Tibial artery (tissue), 4 donors: ENCODE measurements at regions not wholly inside any gene's neighbourhood (a gene's known extent, or its start where the extent isn't known, plus 50 kb on each side); places are given as distances from the start of the nearest gene placed in this dataset.

Experiments used
- DNase-seq, 2 donors: peaks; one replicate each; pipeline ENCODE4 v3.0.0-alpha.2; 2019
- H3K27ac ChIP-seq, 2 donors: fragments of 200-600 bp; sonication (generic) in 1 of 2; 1 replicate in 1 of 2; 2 replicates in 1 of 2; pipeline ENCODE4 v1.5.1; 2018 to 2019; ENCODE audit warnings: mild to moderate bottlenecking in 1 of 2
- H3K27me3 ChIP-seq, 2 donors: fragments of 200-600 bp; sonication (generic) in 1 of 2; one replicate each; pipeline versions ENCODE4 v1.5.1 to v1.6.0; 2016 to 2019
- H3K36me3 ChIP-seq, 3 donors: fragments of 200-600 bp; sonication (generic) in 2 of 3; one replicate each; pipeline ENCODE4 v1.5.1; 2016 to 2019; ENCODE audit warnings: mild to moderate bottlenecking in 2 of 3
- H3K4me1 ChIP-seq, 4 donors: fragments of 200-600 bp; sonication (generic) in 2 of 4; 1 replicate in 3 of 4; 2 replicates in 1 of 4; pipeline ENCODE4 v1.5.1; 2016 to 2019
- H3K4me3 ChIP-seq, 2 donors: fragments of 200-600 bp; sonication (generic) in 1 of 2; 1 replicate in 1 of 2; 2 replicates in 1 of 2; pipeline ENCODE4 v1.5.1; 2018 to 2019; ENCODE audit warnings: mild to moderate bottlenecking in 2 of 2
- H3K9me3 ChIP-seq, 3 donors: fragments of 200-600 bp; sonication (generic) in 1 of 3; one replicate each; pipeline ENCODE4 v1.5.1; 2016 to 2019
- intact Hi-C: fragments of 100-400 bp; cut with DNase I; formaldehyde crosslinking; loops from one replicate; pipeline ENCODE4 v1.15.0; 2023; ENCODE audit warnings: low total_unique reads
- TF ChIP-seq, protein P1 (sequence below), 2 experiments: fragments of 200-600 bp in 1 of 2; fragments of 450-650 bp in 1 of 2; IDR thresholded peaks; one replicate each; pipeline ENCODE4 v1.5.1; 2017 to 2019; ENCODE audit warnings: antibody characterized with exemption in 2 of 2, mild to moderate bottlenecking in 1 of 2, moderate library complexity in 1 of 2

DNA sequence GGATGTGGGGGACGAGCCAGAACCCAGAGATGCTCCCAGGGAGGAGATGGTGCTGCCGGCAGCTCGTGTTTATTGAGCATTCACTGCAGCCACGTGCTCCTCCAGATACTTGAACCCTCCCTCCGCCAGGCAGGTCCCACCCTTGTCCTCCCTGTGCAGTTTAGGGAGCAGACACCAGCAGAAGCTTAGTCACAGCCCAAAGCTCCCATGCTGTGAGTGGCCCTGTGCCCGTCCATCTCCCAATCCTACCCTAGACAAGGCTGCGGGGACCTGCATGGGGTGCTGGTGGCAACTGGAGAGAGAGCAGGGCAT lies 176.5 kb upstream of the COPS8 start:
- Histone ChIP-seq H3K36me3 (no peaks in the 10 kb centered on the region), H3K9me3 (no peaks in the 10 kb centered on the region), H3K27me3 (no peaks in the 10 kb centered on the region), H3K27ac (no peak overlapping the region), H3K4me3 (no peak overlapping the region), H3K4me1 (no peaks in the 10 kb centered on the region)
- intact Hi-C loops: no loop called here
- TF ChIP-seq, protein P1, sequence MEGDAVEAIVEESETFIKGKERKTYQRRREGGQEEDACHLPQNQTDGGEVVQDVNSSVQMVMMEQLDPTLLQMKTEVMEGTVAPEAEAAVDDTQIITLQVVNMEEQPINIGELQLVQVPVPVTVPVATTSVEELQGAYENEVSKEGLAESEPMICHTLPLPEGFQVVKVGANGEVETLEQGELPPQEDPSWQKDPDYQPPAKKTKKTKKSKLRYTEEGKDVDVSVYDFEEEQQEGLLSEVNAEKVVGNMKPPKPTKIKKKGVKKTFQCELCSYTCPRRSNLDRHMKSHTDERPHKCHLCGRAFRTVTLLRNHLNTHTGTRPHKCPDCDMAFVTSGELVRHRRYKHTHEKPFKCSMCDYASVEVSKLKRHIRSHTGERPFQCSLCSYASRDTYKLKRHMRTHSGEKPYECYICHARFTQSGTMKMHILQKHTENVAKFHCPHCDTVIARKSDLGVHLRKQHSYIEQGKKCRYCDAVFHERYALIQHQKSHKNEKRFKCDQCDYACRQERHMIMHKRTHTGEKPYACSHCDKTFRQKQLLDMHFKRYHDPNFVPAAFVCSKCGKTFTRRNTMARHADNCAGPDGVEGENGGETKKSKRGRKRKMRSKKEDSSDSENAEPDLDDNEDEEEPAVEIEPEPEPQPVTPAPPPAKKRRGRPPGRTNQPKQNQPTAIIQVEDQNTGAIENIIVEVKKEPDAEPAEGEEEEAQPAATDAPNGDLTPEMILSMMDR (IDR thresholded peaks at IDR 0.05): no peak
- DNase-seq: no peak

DNA sequence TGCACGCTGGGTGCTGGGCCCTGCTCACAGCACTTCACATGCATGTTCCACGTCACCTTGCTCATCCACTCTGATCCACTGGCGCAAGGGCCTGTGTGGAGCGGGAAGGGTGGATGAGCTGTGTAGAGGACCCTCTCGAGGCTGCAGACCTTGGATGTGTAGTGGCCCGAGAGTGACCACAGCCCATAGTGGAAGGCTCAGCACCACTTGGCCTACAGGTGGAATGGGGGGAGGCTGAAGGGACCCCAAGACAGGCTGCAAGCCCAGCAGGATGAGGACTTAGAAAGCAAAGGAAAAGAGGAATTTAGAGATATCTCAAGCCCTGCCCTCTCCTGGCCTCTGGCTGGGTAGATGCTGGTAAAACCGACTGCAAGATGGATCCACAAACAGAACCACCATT lies 175.9 kb upstream of the COPS8 start:
- Histone ChIP-seq H3K27ac (no peak overlapping the region), H3K27me3 (no peaks in the 10 kb centered on the region), H3K4me1 (no peaks in the 10 kb centered on the region), H3K36me3 (no peaks in the 10 kb centered on the region), H3K9me3 (no peaks in the 10 kb centered on the region), H3K4me3 (no peak overlapping the region)
- intact Hi-C loops: no loop called here
- TF ChIP-seq, protein P1 (IDR thresholded peaks at IDR 0.05): no peak
- no peak for DNase-seq

DNA sequence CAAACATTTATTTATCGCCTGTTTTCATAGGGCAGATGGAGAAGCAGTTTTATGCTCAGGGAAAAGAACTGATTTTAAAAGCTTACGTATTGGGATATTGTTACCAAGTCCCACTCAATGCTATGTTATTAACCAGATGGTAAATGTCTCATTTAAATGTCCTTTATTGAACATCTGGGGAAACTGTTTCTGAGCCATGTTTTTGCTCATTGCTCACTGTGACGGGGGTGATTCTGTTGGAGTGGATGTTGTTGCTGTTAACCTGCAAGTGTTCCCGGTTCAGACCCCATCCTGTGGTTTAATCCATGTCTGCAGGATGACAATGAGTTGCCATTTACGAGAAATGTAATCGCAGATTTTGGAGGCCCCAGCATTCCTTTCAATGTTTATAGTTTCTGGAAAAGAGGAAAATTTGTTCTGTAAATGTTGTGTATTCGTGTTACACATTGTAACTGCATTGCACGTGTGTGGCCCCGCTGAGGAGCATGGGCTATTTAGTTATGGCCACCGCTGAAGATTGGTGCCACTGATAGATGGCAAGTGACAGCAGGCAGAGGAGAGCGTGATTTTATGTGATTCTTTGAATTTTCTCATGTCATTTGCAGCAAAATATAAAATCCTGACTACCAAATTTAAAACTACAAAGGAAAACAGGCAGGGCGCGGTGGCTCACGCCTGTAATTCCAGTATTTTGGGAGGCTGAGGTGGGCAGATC lies 174.8 kb upstream of the COPS8 start:
- no peak for DNase-seq
- H3K36me3 ChIP-seq: no peaks in the 10 kb centered on the region
- no peak overlapping the region for H3K4me3 ChIP-seq
- TF ChIP-seq, protein P1 (IDR thresholded peaks at IDR 0.05): no peak
- no peak overlapping the region for H3K27ac ChIP-seq
- H3K4me1 ChIP-seq: no peaks in the 10 kb centered on the region
- no peaks in the 10 kb centered on the region for H3K27me3 ChIP-seq
- no peaks in the 10 kb centered on the region for H3K9me3 ChIP-seq
- intact Hi-C loops: no loop called here

DNA sequence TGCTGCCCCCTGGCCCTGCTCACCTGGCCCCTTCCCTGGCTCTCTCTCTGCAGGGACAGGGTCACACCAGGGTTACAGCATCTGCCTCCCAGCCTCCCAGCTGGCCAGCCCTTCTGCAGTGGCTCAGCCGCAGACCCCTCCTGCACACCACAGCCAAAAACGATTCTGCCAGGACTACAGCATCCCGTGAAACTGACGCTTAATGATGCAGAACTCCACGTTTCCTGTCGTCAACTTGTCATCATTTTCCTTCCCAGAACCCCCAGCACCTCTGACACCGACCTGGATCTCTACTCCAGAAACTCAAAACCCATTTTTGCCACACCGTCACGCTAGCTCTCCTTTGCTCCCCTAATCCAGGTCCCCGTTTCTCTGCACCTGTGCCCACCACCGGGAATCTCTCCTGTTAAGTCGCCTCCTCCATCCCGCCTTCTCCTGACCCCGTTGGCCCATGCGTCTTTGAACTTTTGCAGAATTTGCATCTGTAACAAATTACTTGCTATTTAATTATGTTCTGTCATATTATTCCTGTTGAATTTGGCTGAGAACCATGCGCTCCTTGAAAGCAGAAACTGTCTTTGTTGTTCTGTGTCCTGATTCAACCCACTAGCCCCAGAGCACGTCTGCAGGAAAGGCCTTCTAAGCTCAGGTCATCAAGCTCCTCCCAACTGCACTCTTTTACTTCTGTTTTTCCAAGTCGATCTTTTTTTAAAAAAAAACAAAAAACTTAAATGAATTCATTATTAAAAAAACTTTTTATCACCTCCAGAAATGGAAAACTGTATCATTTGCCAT lies 173.2 kb upstream of the COPS8 start:
- TF ChIP-seq, protein P1 (IDR thresholded peaks at IDR 0.05): no peak
- no peak for DNase-seq
- Histone ChIP-seq H3K4me1 (no peaks in the 10 kb centered on the region), H3K27me3 (no peaks in the 10 kb centered on the region), H3K9me3 (no peaks in the 10 kb centered on the region), H3K4me3 (no peak overlapping the region), H3K27ac (no peak overlapping the region), H3K36me3 (no peaks in the 10 kb centered on the region)
- intact Hi-C loops: no loop called here

GRCh38 chr2:236915186-236915585 lies 170.5 kb upstream of the COPS8 start:
- no peak overlapping the region for H3K27ac ChIP-seq
- TF ChIP-seq, protein P1 (IDR thresholded peaks at IDR 0.05): no peak
- intact Hi-C loops: no loop called here
- H3K27me3 ChIP-seq: no peaks in the 10 kb centered on the region
- H3K36me3 ChIP-seq: no peaks in the 10 kb centered on the region
- H3K4me3 ChIP-seq: no peak overlapping the region
- no peak for DNase-seq
- H3K9me3 ChIP-seq: no peaks in the 10 kb centered on the region
- no peaks in the 10 kb centered on the region for H3K4me1 ChIP-seq
